ENCODE measurements at regions not wholly inside any gene's neighbourhood (a gene's known extent, or its start where the extent isn't known, plus 50 kb on each side); places are given as distances from the start of the nearest gene placed in this dataset.

GRCh38 chr16:27129401-27129800, 62.7 kb downstream of the C16orf82 start:
- H3K36me3 ChIP-seq (ENCODE audit: control insufficient read depth in 2 of 4, insufficient read depth in 4 of 4, low read length in 3 of 4) = no peaks in the 10 kb centered on the region; a peak in 1 of 8 replicates
- no peak overlapping the region for H3K14ac ChIP-seq (ENCODE audit: insufficient read length)
- no peaks in the 10 kb centered on the region for H3K27me3 ChIP-seq (replicated peaks in 1 of 4; ENCODE audit: control insufficient read depth in 3 of 4, extremely low read depth in 1 of 4, insufficient read depth in 3 of 4, low read length in 3 of 4)
- no peak overlapping the region for H2BK12ac ChIP-seq (ENCODE audit: low read depth, low read length)
- H2BK120ac ChIP-seq (replicated peaks; ENCODE audit: low read depth, low read length) = no peak overlapping the region
- no peak overlapping the region for H4K5ac ChIP-seq (ENCODE audit: insufficient read length, low read depth, low read length)
- no peak overlapping the region for H3K4me2 ChIP-seq (ENCODE audit: insufficient read depth in 1 of 2, low read depth in 2 of 2, low read length in 2 of 2)
- H3K23ac ChIP-seq (ENCODE audit: insufficient read length) = no peak overlapping the region
- H3K23me2 ChIP-seq (ENCODE audit: low read depth, low read length) = no peaks in the 10 kb centered on the region
- H2BK15ac ChIP-seq (ENCODE audit: low read length) = no peak overlapping the region
- no peaks in the 10 kb centered on the region for H4K20me1 ChIP-seq (replicated peaks in 1 of 2; ENCODE audit: control insufficient read depth in 1 of 2, insufficient read depth in 2 of 2, low read length in 2 of 2)
- H3K9ac ChIP-seq (replicated peaks in 1 of 4; ENCODE audit: extremely low read depth in 1 of 4, low read depth in 3 of 4, low read length in 3 of 4) = no peak overlapping the region
- H3K4ac ChIP-seq (replicated peaks; ENCODE audit: insufficient read length, low read depth, low read length) = no peak overlapping the region
- no peak overlapping the region for H3K56ac ChIP-seq (replicated peaks; ENCODE audit: insufficient read length, low read depth, low read length)
- no peaks in the 10 kb centered on the region for H3K79me2 ChIP-seq (ENCODE audit: control insufficient read depth in 1 of 2, insufficient read depth in 2 of 2, low read length in 2 of 2)
- H3K18ac ChIP-seq (ENCODE audit: extremely low read depth, low read length) = no peak overlapping the region
- POLR2A ChIA-PET (ENCODE audit: partially characterized antibody) = no interaction called here
- H3K27ac ChIP-seq (ENCODE audit: low read depth, low read length) = no peak overlapping the region
- CTCF ChIA-PET (ENCODE audit: partially characterized antibody) = no interaction called here
- no peak overlapping the region for H2AFZ ChIP-seq (ENCODE audit: low read length)
- H4K8ac ChIP-seq (ENCODE audit: extremely low read depth, insufficient read depth, low read length) = no peak overlapping the region
- peaks cover 15 to 22% of the 10 kb centered on the region in 2 experiments for H3K9me3 ChIP-seq (ENCODE audit: insufficient read depth in 2 of 2, low read depth in 1 of 2, low read length in 1 of 2)
- DNase-seq (ENCODE audit: low read depth in 1 of 2, low spot score in 2 of 2) (no peak), FAIRE-seq (no peak)
- H3K4me3 ChIP-seq (ENCODE audit: extremely low read depth in 1 of 4, insufficient read depth in 2 of 4, low read depth in 3 of 4, low read length in 4 of 4) = no peak overlapping the region
- H2BK5ac ChIP-seq (ENCODE audit: low read depth, low read length) = no peak overlapping the region
- no peak overlapping the region for H2BK20ac ChIP-seq (ENCODE audit: low read length)
- WGBS, 2 experiments (ENCODE audit: extremely low coverage in 1 of 2, insufficient coverage in 1 of 2, insufficient read length in 1 of 2, insufficient replicate concordance in 2 of 2, low coverage in 1 of 2, low lambda C conversion rate in 2 of 2, missing lambda C conversion rate in 1 of 2) = 93% methylated on average over 2 of the region's 2 CpGs; no CpG with 5 or more reads in 1 of the 2 experiments
- no peaks in the 10 kb centered on the region for H3K4me1 ChIP-seq (replicated peaks in 1 of 4; ENCODE audit: control insufficient read depth in 3 of 4, insufficient read depth in 4 of 4, low read length in 3 of 4)
- no peak overlapping the region for H4K91ac ChIP-seq (replicated peaks; ENCODE audit: insufficient read length, low read length)
- H2AK5ac ChIP-seq (ENCODE audit: low read depth, low read length) = no peak overlapping the region
- no peaks in the 10 kb centered on the region for H3K79me1 ChIP-seq (ENCODE audit: low read depth, low read length)
- TF ChIP-seq FOSL1 (IDR thresholded peaks at IDR 0.05; ENCODE audit: insufficient read depth, low read depth, low read length) = no peak
- no peak for TF ChIP-seq SRF (IDR thresholded peaks at IDR 0.05; ENCODE audit: low read depth, low read length)
- TF ChIP-seq CHD1 (IDR thresholded peaks at IDR 0.05; ENCODE audit: low read depth, low read length) = no peak
- TF ChIP-seq MAFK (IDR thresholded peaks at IDR 0.05; ENCODE audit: low read depth, low read length) = no peak
- TF ChIP-seq POLR2AphosphoS5 (IDR thresholded peaks at IDR 0.05; ENCODE audit: low read depth, low read length) = no peak
- TF ChIP-seq CTBP2 (IDR thresholded peaks at IDR 0.05; ENCODE audit: borderline replicate concordance, insufficient read depth, insufficient read length, low read length) = no peak
- no peak for TF ChIP-seq TBP (IDR thresholded peaks at IDR 0.05; ENCODE audit: low read depth, low read length)
- no peak for TF ChIP-seq MAX (IDR thresholded peaks at IDR 0.05)
- no peak for TF ChIP-seq TAF7 (optimal IDR thresholded peaks at IDR 0.05; ENCODE audit: borderline replicate concordance, low read depth, low read length)
- no peak for TF ChIP-seq SIRT6 (IDR thresholded peaks at IDR 0.05; ENCODE audit: low read length)
- TF ChIP-seq RNF2 (IDR thresholded peaks at IDR 0.05; ENCODE audit: borderline replicate concordance, low read depth, low read length, missing control alignments, poor library complexity, severe bottlenecking) = no peak
- no peak for TF ChIP-seq GTF2F1 (IDR thresholded peaks at IDR 0.05; ENCODE audit: borderline replicate concordance, low read depth, low read length)
